GM12878 (cell line): ENCODE measurements at regions not wholly inside any gene's neighbourhood (a gene's known extent, or its start where the extent isn't known, plus 50 kb on each side); places are given as distances from the start of the nearest gene placed in this dataset.

Experiments
- ATAC-seq: fragments of 200-7000 bp; cut with Tn5 transposase; 3 replicates; pipeline ENCODE4 v1.9.1; 2020; ENCODE audit warnings: mild to moderate bottlenecking, moderate library complexity
- BruUV-seq: library from RNA; stranded (reverse); fragments of 400-500 nt; replicated peaks from 2 replicates; lab custom pipeline; 2021; lab: Mats Ljungman, UMichigan
- CTCF ChIA-PET: fragments of 300-600 bp; sonication (Branson Sonifier 250); formaldehyde crosslinking; extraction: SDS; loops from one replicate; lab custom pipeline; 2021; ENCODE audit warnings: inconsistent platforms; lab: Yijun Ruan, JAX
- POLR2A ChIA-PET: fragments of 350-600 bp; formaldehyde crosslinking; extraction: SDS; loops from one replicate; lab custom pipeline; 2021; ENCODE audit warnings: inconsistent platforms; lab: Charles Lee
- RAD21 ChIA-PET: fragments of 300-600 bp; sonication (Branson Sonifier 250); formaldehyde crosslinking; loops from one replicate; lab custom pipeline; 2023; ENCODE audit warnings: antibody characterized with exemption; ENCODE audit not compliant: unreplicated experiment; lab: Charles Lee
- SMC1A ChIA-PET: fragments of 300-600 bp; sonication (Branson Sonifier 250); formaldehyde crosslinking; loops from one replicate; lab custom pipeline; 2023; ENCODE audit not compliant: unreplicated experiment, uncharacterized antibody; lab: Charles Lee
- DNase-seq: peaks from one replicate; pipeline ENCODE4 v3.0.0-alpha.2; 2011; ENCODE audit warnings: low read depth, low spot score
- FAIRE-seq: peaks from 3 replicates; lab custom pipeline; 2011; peaks lifted over from hg19 to GRCh38; lab: Jason Lieb, UNC
- H2AFZ ChIP-seq: 2 replicates; pipeline ENCODE4 v1.6.0; 2011; ENCODE audit warnings: low read depth, low read length, control low read depth; ENCODE audit not compliant: control insufficient read depth
- H3K27ac ChIP-seq: 2 replicates; pipeline ENCODE4 v1.5.1; 2011; ENCODE audit warnings: control low read depth; ENCODE audit not compliant: control insufficient read depth, insufficient read depth
- H3K27me3 ChIP-seq, 2 experiments: replicated peaks in 1 of 2; 2 replicates each; pipeline versions ENCODE4 v1.6.0 to v1.6.1; 2011; ENCODE audit warnings: low read length in 1 of 2; ENCODE audit not compliant: control insufficient read depth in 2 of 2, insufficient read depth in 2 of 2
- H3K36me3 ChIP-seq, 2 experiments: 2 replicates each; pipeline ENCODE4 v1.5.1; 2011; ENCODE audit warnings: low read length in 1 of 2; ENCODE audit not compliant: control insufficient read depth in 2 of 2, insufficient read depth in 2 of 2
- H3K4me1 ChIP-seq: 2 replicates; pipeline ENCODE4 v1.6.1; 2011; ENCODE audit warnings: mild to moderate bottlenecking, low read length, moderate library complexity, mixed read lengths; ENCODE audit not compliant: control insufficient read depth, insufficient read depth
- H3K4me2 ChIP-seq: 2 replicates; pipeline ENCODE4 v1.6.0; 2011; ENCODE audit warnings: control low read depth; ENCODE audit not compliant: control insufficient read depth, insufficient read depth
- H3K4me3 ChIP-seq: fragments of 200-600 bp; sonication (generic); 2 replicates; pipeline ENCODE4 v1.5.1; 2016
- H3K79me2 ChIP-seq: 2 replicates; pipeline ENCODE4 v1.6.0; 2011; ENCODE audit warnings: low read length; ENCODE audit not compliant: control insufficient read depth, insufficient read depth
- H3K9ac ChIP-seq: 2 replicates; pipeline ENCODE4 v1.8.0; 2011; ENCODE audit warnings: low read length, control low read depth, mixed read lengths; ENCODE audit not compliant: control insufficient read depth, insufficient read depth
- H3K9me3 ChIP-seq: replicated peaks from 3 replicates; pipeline ENCODE4 v1.5.1; 2011; ENCODE audit warnings: mild to moderate bottlenecking, low read length; ENCODE audit not compliant: control insufficient read depth, insufficient read depth
- H4K20me1 ChIP-seq: 2 replicates; pipeline ENCODE4 v1.6.0; 2011; ENCODE audit not compliant: control insufficient read depth, insufficient read depth
- HDGF ChIP-seq: fragments of 450-650 bp; IDR thresholded peaks from 2 replicates; pipeline ENCODE4 v1.6.1; 2016; ENCODE audit warnings: antibody characterized with exemption
- JUND ChIP-seq: IDR thresholded peaks from 2 replicates; pipeline ENCODE4 v1.6.1; 2012; ENCODE audit warnings: low read depth, mild to moderate bottlenecking, low read length, improper control_type of control experiment, moderate library complexity
- NR2C1 ChIP-seq: fragments of 450-650 bp; IDR thresholded peaks from 2 replicates; pipeline ENCODE4 v1.6.1; 2017; ENCODE audit warnings: antibody characterized with exemption, mild to moderate bottlenecking, moderate library complexity
- NR2C2 ChIP-seq: IDR thresholded peaks from 2 replicates; pipeline ENCODE4 v1.6.1; 2011; ENCODE audit warnings: borderline replicate concordance, low read depth; ENCODE audit not compliant: control insufficient read depth, insufficient read length
- POLR2A ChIP-seq: IDR thresholded peaks from 2 replicates; pipeline ENCODE4 v1.6.1; 2011; ENCODE audit warnings: low read depth, mild to moderate bottlenecking, low read length
- RAD51 ChIP-seq: fragments of 450-650 bp; IDR thresholded peaks from 2 replicates; pipeline ENCODE4 v1.6.1; 2016; ENCODE audit warnings: moderate library complexity, mild to moderate bottlenecking, inconsistent platforms
- RELA ChIP-seq: fragments of 450-650 bp; IDR thresholded peaks from 2 replicates; pipeline ENCODE4 v1.8.0; 2014; ENCODE audit warnings: borderline replicate concordance; ENCODE audit not compliant: partially characterized antibody
- SPI1 ChIP-seq: IDR thresholded peaks from 2 replicates; pipeline ENCODE4 v1.6.1; 2011; ENCODE audit warnings: low read depth, mild to moderate bottlenecking, low read length, moderate library complexity, borderline replicate concordance; ENCODE audit not compliant: insufficient read depth
- SUPT20H ChIP-seq: IDR thresholded peaks from 2 replicates; pipeline ENCODE4 v1.6.1; 2011; ENCODE audit warnings: low read depth, mild to moderate bottlenecking, low read length, moderate library complexity, borderline replicate concordance; ENCODE audit not compliant: control insufficient read depth
- TBL1XR1 ChIP-seq: IDR thresholded peaks from 2 replicates; pipeline ENCODE4 v1.6.1; 2012; ENCODE audit warnings: low read depth, low read length, improper control_type of control experiment
- TCF7 ChIP-seq: IDR thresholded peaks from 2 replicates; pipeline ENCODE4 v1.6.1; 2014; ENCODE audit warnings: antibody characterized with exemption, borderline replicate concordance
- USF1 ChIP-seq: IDR thresholded peaks from 2 replicates; pipeline ENCODE4 v1.6.1; 2011; ENCODE audit warnings: borderline replicate concordance, low read depth, mild to moderate bottlenecking, moderate library complexity, mixed read lengths, low read length; ENCODE audit not compliant: insufficient read depth; ENCODE audit errors: extremely low read length
- ZNF592 ChIP-seq: fragments of 450-650 bp; IDR thresholded peaks from 2 replicates; pipeline ENCODE4 v1.6.1; 2017; ENCODE audit warnings: mild to moderate bottlenecking, moderate library complexity
- ZSCAN29 ChIP-seq: fragments of 450-650 bp; IDR thresholded peaks from 2 replicates; pipeline ENCODE4 v1.6.1; 2017; ENCODE audit warnings: mild to moderate bottlenecking, moderate library complexity
- WGBS: methylation state at CpG from one replicate; pipeline ENCODE4 v1.1.6; 2016; ENCODE audit warnings: low lambda C conversion rate; ENCODE audit not compliant: insufficient replicate concordance, insufficient coverage; ENCODE audit errors: missing lambda C conversion rate; 5-methylcytosine and 5-hydroxymethylcytosine counted together
- in situ Hi-C: fragments of 300-500 bp; cut with MboI; formaldehyde crosslinking; loops from 9 replicates; pipeline ENCODE4 v1.14.3; 2018; ENCODE audit warnings: mixed read lengths
- intact Hi-C: fragments of 100-400 bp; cut with micrococcal nuclease; formaldehyde crosslinking; loops from one replicate; pipeline ENCODE4 v1.14.2; 2022; ENCODE audit not compliant: unreplicated experiment

GRCh38 chr14:53330441-53330840, 177.3 kb upstream of the DDHD1 start:
- H4K20me1 ChIP-seq = no peaks in the 10 kb centered on the region
- H3K36me3 ChIP-seq = no peaks in the 10 kb centered on the region
- no peaks in the 10 kb centered on the region for H3K27me3 ChIP-seq
- no peaks in the 10 kb centered on the region for H3K9me3 ChIP-seq
- FAIRE-seq (no peak), DNase-seq (no peak), ATAC-seq (no peak)
- no peak overlapping the region for H3K27ac ChIP-seq
- no peaks in the 10 kb centered on the region for H3K4me1 ChIP-seq
- intact Hi-C loops (no loop called here), in situ Hi-C loops (no loop called here)
- 33% methylated on average over 3 of the region's 3 CpGs for WGBS
- CTCF ChIA-PET = no interaction called here
- SMC1A ChIA-PET = interaction anchor here (1.5 kb wide), 1 partner anchor 16 kb away, joined by 3 read pairs; no protein-coding TSS in a partner anchor
- H3K4me3 ChIP-seq = no peak overlapping the region
- no peak for TF ChIP-seq POLR2A
- TF ChIP-seq ZSCAN29 = no peak
- no peak for TF ChIP-seq NR2C2
- no peak for TF ChIP-seq SPI1
- no peak for TF ChIP-seq SUPT20H
- TF ChIP-seq ZNF592 = no peak
- no peak for TF ChIP-seq RELA
- TF ChIP-seq TBL1XR1 = no peak
- no peak for TF ChIP-seq HDGF
- TF ChIP-seq TCF7 = no peak
- no peak for TF ChIP-seq JUND
- TF ChIP-seq RAD51 = no peak
- no peak for TF ChIP-seq NR2C1
- TF ChIP-seq USF1 = no peak
- RAD21 ChIA-PET = no interaction called here
- H3K79me2 ChIP-seq = no peaks in the 10 kb centered on the region
- BruUV-seq = no TSS peak
- H3K4me2 ChIP-seq = no peak overlapping the region
- H3K9ac ChIP-seq = no peak overlapping the region
- POLR2A ChIA-PET = no interaction called here
- no peak overlapping the region for H2AFZ ChIP-seq
